Upper lobe of left lung (tissue), 4 donors: ENCODE measurements at regions not wholly inside any gene's neighbourhood (a gene's known extent, or its start where the extent isn't known, plus 50 kb on each side); places are given as distances from the start of the nearest gene placed in this dataset.

Experiments
- CTCF ChIP-seq, 6 experiments: fragments of 450-650 bp in 4 of 6; fragments of 200-600 bp in 2 of 6; sonication (generic) in 2 of 6; IDR thresholded peaks; one replicate each; pipeline ENCODE4 v1.5.1; 2016 to 2019; ENCODE audit warnings: antibody characterized with exemption in 6 of 6
- POLR2A ChIP-seq, 4 donors: fragments of 450-650 bp; IDR thresholded peaks; one replicate each; pipeline ENCODE4 v1.5.1; 2016 to 2017; ENCODE audit warnings: antibody characterized with exemption in 4 of 4, mild to moderate bottlenecking in 2 of 4

GRCh38 chr12:5243014-5243413 is 188.9 kb upstream of the NTF3 start:
- TF ChIP-seq CTCF (IDR thresholded peaks at IDR 0.05): no peak
- no peak for TF ChIP-seq POLR2A (IDR thresholded peaks at IDR 0.05)
